Ovary (tissue), 7 donors: ENCODE measurements at regions not wholly inside any gene's neighbourhood (a gene's known extent, or its start where the extent isn't known, plus 50 kb on each side); places are given as distances from the start of the nearest gene placed in this dataset.

Experiments
- DNase-seq, 5 donors: peaks; one replicate each; pipeline ENCODE4 v3.0.0-alpha.2; 2019 to 2020
- H3K27ac ChIP-seq, 2 donors: fragments of 200-600 bp; one replicate each; pipeline versions ENCODE4 v1.5.1 to v1.8.0; 2019 to 2022
- H3K27me3 ChIP-seq: fragments of 200-600 bp; one replicate; pipeline ENCODE4 v1.8.0; 2022
- H3K36me3 ChIP-seq: fragments of 200-600 bp; sonication (generic); one replicate; pipeline ENCODE4 v1.5.1; 2019
- H3K4me1 ChIP-seq: one replicate; pipeline ENCODE4 v1.8.1; 2013; ENCODE audit warnings: mild to moderate bottlenecking, moderate library complexity; ENCODE audit not compliant: insufficient read depth
- H3K4me3 ChIP-seq: fragments of 200-600 bp; sonication (generic); one replicate; pipeline ENCODE4 v1.5.1; 2017
- H3K9me3 ChIP-seq, 2 donors: fragments of 200-600 bp in 1 of 2; sonication (generic) in 1 of 2; one replicate each; pipeline versions ENCODE4 v1.5.1 to v1.8.1; 2013 to 2019; ENCODE audit warnings: mild to moderate bottlenecking in 1 of 2, moderate library complexity in 1 of 2
- CTCF ChIP-seq, 3 donors: fragments of 450-650 bp in 2 of 3; fragments of 200-600 bp in 1 of 3; IDR thresholded peaks; one replicate each; pipeline versions ENCODE4 v1.5.1 to v1.8.0; 2016 to 2022; ENCODE audit warnings: antibody characterized with exemption in 3 of 3, mild to moderate bottlenecking in 1 of 3
- EP300 ChIP-seq: sonication (generic); formaldehyde crosslinking; IDR thresholded peaks from one replicate; pipeline ENCODE4 v1.6.1; 2017; ENCODE audit warnings: antibody characterized with exemption
- POLR2A ChIP-seq: fragments of 450-650 bp; IDR thresholded peaks from one replicate; pipeline ENCODE4 v1.6.1; 2017; ENCODE audit warnings: antibody characterized with exemption, mild to moderate bottlenecking, moderate library complexity
- WGBS, 3 donors: extraction: QIAGEN DNeasy Blood & Tissue Kit in 1 of 3; methylation state at CpG; one replicate each; pipeline versions ENCODE4 v1.1.5 to v1.1.7; 2013 to 2017; 5-methylcytosine and 5-hydroxymethylcytosine counted together
- intact Hi-C, 4 donors: fragments of 100-400 bp; cut with DNase I; formaldehyde crosslinking; loops; one replicate each; pipeline versions ENCODE4 v1.11.0 to v1.15.1; 2022 to 2023
- donor health status: DM: no; HTN: no; CAD: no; lungs with moderate emphysema.
- donor health status: DM: no; HTN: no; CAD: no.
- donor health status: Bipolar disorder and iron deficiency.
- donor health status: DM: no; HTN: no; CAD: no.
- donor health status: DM: yes; HTN: yes; CAD: no.

DNA sequence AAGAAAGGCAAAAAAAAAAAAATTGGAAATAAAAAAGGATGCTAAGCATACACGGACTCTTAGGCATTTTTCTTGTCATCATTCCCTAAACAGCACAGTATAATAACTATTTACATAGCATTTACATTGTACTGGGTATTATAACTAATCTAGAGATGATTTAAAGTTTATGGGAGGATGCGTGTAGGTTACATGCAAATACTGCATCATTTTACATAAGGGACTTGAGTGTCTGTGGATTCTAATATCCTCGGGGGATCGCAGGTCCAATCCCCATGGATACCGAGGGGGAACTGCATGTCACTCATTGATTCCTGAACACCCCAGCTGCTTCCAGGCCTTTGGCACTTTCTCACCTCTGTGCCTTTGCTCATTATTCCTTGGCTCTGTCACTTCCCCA, 57.8 kb upstream of the SIPA1L2 start:
- Histone ChIP-seq H3K4me3 (no peak overlapping the region), H3K27me3 (no peaks in the 10 kb centered on the region), H3K9me3 (no peaks in the 10 kb centered on the region), H3K4me1 (no peaks in the 10 kb centered on the region), H3K36me3 (no peaks in the 10 kb centered on the region), H3K27ac (no peak overlapping the region)
- DNase-seq, result no peak
- intact Hi-C loops, result no loop called here
- 92 to 96% (median 92%) methylated on average over 5 of the region's 5 CpGs for WGBS, 3 donors
- TF ChIP-seq POLR2A (no peak), CTCF (IDR thresholded peaks at IDR 0.05) (no peak), EP300 (no peak)

DNA sequence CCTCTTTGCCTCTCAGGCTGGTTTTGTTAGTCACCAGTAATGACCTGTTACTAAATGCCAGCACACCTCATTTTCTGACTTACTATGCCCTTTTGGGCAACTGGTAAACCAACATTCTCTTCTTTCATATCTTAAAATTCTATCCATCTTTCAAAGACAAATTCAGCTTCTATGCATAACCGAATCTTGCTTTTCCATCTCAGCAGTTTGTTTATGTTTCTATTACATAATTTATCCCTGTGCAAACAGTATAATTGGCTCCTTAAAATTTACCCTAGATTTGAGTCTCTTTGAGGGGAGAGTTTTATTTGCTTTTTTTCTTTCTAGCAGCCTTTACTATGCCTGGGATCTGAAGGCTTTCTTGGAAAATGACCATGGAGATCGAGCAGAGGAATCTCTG, 58.5 kb upstream of the SIPA1L2 start:
- no peak for DNase-seq
- intact Hi-C loops, result no loop called here
- no peak overlapping the region for H3K4me3 ChIP-seq
- no peaks in the 10 kb centered on the region for H3K9me3 ChIP-seq
- no peaks in the 10 kb centered on the region for H3K4me1 ChIP-seq
- TF ChIP-seq EP300 (no peak), POLR2A (no peak), CTCF (IDR thresholded peaks at IDR 0.05) (no peak)
- H3K36me3 ChIP-seq, result no peaks in the 10 kb centered on the region
- WGBS, 3 donors, result 87 to 95% (median 90%) methylated on average over 2 of the region's 2 CpGs
- no peak overlapping the region for H3K27ac ChIP-seq
- H3K27me3 ChIP-seq, result no peaks in the 10 kb centered on the region

DNA sequence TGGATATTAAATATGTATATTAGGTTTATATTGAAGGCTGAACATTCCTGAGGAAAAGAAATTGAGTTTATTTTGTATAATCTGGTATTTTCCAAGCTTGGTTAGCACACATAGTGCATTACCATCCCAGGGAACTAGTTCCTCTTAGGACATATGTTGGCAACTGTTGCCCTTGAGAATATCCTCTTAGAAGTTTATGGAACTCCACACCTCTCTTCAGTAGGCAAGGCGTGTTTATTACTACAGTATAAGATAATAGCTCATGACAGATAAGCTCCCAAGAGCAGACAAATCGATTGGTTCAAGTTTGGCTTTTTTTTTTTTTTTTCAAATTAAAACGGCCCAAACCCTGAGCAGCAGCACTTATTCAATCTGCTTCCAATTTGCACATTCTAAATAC, 59.8 kb upstream of the SIPA1L2 start:
- DNase-seq, result no peak
- intact Hi-C loops, result no loop called here
- no peak overlapping the region for H3K27ac ChIP-seq
- H3K36me3 ChIP-seq, result no peaks in the 10 kb centered on the region
- H3K27me3 ChIP-seq, result no peaks in the 10 kb centered on the region
- 46 to 57% (median 57%) methylated on average over 3 of the region's 3 CpGs for WGBS, 3 donors
- H3K9me3 ChIP-seq, result no peaks in the 10 kb centered on the region
- no peak for TF ChIP-seq POLR2A
- no peak for TF ChIP-seq EP300
- TF ChIP-seq CTCF (IDR thresholded peaks at IDR 0.05), result no peak
- no peak overlapping the region for H3K4me3 ChIP-seq
- no peaks in the 10 kb centered on the region for H3K4me1 ChIP-seq

DNA sequence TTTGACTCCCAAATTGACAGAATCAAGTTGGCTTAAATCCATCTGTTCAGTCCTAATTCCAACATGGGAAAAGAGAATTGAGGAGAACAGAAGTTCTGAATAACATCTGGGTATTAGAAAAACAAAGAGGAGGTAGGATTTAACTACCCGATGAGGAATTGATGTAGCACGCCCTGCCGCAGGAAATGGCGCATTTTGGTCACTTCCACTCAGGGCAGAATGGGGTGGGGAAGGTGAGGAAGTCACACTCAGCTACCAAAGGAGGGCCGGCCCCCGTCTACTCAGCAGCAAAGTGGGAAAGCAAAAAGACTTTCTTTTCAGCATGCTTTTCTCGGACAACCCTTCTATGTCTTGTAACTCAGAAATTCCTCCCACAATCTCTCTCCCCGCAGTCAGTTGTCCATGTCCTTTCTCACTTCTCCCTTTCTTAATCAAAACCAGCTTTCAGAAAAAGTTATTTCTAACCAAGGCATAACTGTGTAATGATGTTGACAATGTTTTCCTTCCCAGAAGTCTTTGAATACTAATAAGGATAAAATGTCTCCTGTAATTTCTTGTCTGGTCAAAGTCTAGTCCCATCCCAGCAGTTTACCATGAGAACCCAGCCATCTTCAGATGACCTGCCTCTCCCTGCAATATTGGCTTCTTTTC, 60.5 kb upstream of the SIPA1L2 start:
- DNase-seq, result no peak
- Histone ChIP-seq H3K27ac (no peak overlapping the region), H3K27me3 (no peaks in the 10 kb centered on the region), H3K4me3 (no peak overlapping the region), H3K4me1 (no peaks in the 10 kb centered on the region), H3K9me3 (no peaks in the 10 kb centered on the region), H3K36me3 (no peaks in the 10 kb centered on the region)
- TF ChIP-seq CTCF (IDR thresholded peaks at IDR 0.05) (no peak), POLR2A (no peak), EP300 (no peak)
- intact Hi-C loops, result no loop called here
- 43 to 55% (median 50%) methylated on average over 8 of the region's 8 CpGs for WGBS, 3 donors
